HG02642 (cell line): ENCODE measurements at regions not wholly inside any gene's neighbourhood (a gene's known extent, or its start where the extent isn't known, plus 50 kb on each side); places are given as distances from the start of the nearest gene placed in this dataset.

ENCODE experiments used
- ATAC-seq: cut with Tn5 transposase; IDR thresholded peaks from one replicate; pipeline ENCODE4 v1.9.1; 2021; ENCODE audit warnings: mild to moderate bottlenecking; ENCODE audit not compliant: unreplicated experiment, poor library complexity

DNA sequence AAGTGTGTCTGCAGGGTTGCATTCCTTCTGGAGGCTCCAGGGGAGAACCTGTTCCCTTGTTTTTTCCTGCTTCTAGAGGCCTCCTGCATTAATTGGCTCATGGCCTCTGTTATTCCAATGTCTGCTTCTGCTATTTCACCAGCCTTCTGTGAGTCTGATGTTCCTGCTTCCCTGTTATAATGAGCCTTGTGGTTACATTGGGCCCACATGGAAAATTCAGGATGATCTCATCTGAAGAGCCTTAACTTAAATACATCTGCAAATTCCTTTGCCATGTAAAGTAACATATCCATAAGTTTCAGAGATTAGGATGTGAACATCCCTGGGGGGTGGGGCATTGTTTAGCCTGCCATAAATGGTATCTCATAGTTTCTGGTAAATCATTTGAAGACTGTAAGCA is 181.1 kb downstream of the RWDD3 start:
- no peak for ATAC-seq

- no peak for ATAC-seq
Measured at GRCh38 chr1:95426772-95427171, 192.8 kb downstream of the RWDD3 start.

DNA sequence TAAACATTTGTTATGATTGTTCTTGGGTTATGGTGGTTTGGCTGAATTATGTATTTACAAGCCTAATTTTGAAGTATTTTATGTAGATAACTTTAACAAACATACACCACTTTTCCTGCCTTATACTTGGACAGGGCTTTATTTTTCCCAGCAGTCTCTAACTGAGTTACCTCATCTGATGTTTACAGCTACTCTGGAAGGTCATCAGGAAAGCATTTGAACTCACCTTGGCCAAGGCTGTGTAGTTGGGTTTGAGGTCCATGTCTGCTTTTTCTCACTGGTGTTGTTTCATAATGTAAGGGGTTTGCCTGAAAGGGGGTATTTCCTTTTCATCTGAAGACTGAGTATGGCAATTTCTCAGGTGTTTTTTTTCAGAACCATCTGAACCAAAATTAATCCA is 193.5 kb downstream of the RWDD3 start:
- ATAC-seq: no peak

DNA sequence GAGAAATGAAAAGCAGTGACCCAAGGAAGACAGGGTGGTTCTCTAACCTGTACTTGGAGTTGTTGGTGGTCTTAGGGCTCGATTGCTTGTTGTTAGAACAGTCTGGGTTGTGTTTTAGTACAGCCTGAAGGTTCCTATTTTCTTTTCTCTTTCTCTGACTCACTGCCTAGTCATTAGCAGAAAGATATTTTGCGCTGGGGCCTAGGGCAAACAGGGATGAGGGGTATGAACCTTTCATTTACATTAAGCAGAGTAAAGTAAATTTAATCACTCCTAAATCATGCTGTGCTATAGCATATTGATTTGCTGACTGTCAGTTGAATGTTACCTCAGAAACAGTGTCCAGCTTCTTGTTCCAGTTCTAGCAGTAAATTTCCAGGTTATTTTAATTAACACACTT is 197.2 kb downstream of the RWDD3 start:
- no peak for ATAC-seq

GRCh38 chr1:95435611-95436010 is 201.6 kb downstream of the RWDD3 start:
- no peak for ATAC-seq

DNA sequence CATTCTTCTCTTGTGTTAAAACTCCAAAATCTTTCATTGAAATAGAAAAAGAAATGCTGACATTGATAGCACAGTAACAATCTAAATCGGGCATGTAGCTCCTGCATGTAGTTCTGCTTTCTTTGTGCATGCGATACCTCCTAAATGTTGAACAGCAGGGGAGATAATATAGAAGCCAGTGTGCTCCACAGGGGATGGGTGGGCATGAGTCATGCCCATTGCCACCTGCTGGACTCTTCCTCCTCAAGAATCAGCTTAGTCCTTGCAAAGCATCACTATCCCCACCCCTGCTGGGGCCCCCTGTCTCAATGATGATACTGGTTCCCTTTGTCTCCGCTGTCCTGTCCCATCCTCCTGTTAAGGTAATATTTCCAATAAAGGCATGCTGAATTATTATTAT is 203.0 kb downstream of the RWDD3 start:
- no peak for ATAC-seq

DNA sequence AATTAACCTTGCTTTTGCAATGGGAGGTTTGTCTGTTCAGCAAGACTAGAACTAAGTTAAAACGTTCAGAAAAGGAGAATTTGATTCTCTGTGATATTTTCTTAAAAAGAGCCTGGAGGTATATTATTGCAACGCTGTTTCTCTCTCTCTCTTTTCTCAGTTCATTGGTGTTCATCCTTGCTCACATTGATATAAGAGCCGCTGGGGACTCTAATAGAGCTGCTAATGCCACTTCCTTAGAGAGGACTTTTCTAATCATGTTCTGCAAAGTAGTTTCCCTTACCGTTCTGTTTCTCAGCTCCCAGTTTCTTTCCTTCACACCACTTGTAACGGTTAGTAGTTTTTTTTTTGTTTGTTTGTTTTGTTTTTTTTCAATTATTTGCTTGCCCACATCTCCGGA is 203.8 kb downstream of the RWDD3 start:
- no peak for ATAC-seq

DNA sequence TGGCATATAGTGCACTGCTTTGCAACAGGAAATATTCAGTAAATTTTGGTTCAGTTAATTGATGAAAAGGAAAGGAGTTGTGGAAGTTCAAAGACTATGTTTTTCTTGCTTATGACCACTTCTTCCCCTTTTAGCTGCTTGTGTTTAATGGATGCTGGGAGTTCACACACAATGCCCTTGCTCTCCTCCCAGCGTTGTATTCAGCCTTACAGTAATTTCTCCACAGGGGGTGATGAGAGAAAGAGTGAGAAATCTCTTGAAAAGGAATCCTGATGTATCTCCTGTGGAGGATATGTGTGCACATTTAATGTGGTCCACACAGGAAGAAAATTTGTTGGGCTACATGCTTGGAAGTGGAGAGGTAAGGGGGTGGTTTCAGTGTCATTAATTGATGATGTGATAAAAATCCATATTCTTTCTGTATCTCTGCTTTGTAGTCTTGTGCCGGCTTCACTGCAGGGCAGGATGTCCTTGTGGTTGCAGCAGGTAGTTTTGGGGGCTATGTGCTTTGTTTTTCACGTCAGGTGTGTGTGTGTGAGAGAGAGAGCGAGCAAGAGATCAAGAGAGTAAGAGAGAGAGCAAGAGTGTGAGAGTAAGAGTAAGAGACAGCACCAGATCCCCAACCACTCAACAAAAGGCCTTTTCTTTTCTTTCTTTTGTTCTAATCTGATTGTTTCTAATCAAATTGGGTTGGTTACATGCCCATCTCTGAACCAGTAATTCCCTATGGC is 204.4 kb downstream of the RWDD3 start:
- no peak for ATAC-seq

- no peak for ATAC-seq
Measured at GRCh38 chr1:95440511-95440910, 206.5 kb downstream of the RWDD3 start.

DNA sequence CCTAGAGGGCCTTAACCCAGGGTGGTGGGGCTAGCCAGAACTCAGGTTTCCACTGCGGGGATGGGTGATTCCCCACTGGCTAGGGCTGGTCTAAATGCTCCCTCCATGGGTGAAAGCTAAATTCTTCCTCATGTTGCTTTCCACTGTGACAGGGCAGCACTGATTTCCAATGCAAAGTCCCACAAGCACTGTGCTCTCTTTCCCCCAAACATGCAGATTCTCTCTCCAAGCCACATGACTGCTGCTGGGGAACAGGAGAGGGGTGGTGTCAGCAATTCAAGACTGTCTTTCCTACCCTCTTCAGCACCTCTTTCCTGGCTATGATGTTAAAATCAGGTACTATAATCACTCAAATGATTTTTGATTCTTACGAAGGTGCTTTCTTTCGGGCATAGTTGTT is 215.5 kb downstream of the RWDD3 start:
- no peak for ATAC-seq

DNA sequence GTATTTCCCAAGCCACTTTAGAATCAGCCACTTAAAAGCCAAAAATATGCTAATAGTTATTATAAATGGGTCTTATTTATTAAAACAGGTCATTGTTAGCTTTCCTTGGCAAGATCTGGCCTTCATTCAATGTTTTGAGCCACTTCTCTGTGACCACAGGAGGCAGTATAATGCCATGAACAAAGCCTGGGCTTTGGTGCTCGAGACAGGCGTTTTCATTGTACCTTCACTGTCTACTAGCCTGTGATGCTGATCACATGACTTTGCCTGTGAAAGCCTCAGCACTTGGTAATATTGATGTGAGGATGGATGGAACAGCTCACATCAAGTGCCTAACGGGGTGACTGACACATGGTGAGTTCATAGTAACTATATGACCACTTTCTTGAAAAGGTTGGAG is 217.0 kb downstream of the RWDD3 start:
- no peak for ATAC-seq

DNA sequence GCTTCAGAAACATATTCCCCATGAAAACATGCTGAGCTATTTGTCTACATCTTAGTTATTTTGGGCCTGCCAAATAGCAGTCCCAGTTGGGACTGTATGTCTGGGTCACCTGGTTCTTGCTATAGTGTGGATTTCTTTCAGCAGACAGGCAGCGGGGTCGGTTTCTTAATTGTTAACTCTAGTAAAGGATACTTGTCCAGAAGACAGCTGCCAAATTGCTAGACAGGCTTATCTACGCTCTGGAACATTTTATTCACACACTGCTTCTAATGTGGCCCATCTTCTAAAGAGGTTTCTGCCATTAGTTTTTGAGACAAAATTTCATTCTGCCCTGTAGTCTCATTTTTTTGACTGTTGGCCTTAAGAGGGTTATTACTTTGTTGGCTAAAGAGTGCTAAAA is 217.9 kb downstream of the RWDD3 start:
- no peak for ATAC-seq

- no peak for ATAC-seq
Measured at GRCh38 chr1:95453053-95453452, 219.0 kb downstream of the RWDD3 start.

GRCh38 chr1:95467036-95467435 is 233.0 kb downstream of the RWDD3 start:
- ATAC-seq: no peak

GRCh38 chr1:95475686-95476457 is 241.9 kb downstream of the RWDD3 start:
- ATAC-seq: no peak

DNA sequence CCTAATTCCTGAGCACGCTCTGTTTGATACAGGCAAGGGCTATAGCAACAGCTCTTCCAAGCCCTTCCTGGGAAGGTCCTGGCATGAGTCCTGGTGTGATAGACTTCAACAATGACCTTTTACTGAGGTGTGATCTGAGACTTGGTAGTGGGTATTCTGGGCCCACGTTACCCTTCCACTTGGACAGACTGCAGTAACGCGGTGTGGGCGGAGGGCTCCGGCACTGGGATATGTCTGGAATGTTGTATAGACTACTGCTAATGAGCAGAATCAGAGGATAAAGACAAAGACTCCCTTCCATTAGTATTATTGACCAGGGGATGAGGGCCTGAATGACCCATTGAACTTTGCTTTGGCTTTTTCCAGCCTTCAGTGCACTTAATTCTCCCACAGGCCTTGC is 262.3 kb downstream of the RWDD3 start:
- no peak for ATAC-seq

GRCh38 chr1:95496773-95497172 is 262.8 kb downstream of the RWDD3 start:
- ATAC-seq: no peak

DNA sequence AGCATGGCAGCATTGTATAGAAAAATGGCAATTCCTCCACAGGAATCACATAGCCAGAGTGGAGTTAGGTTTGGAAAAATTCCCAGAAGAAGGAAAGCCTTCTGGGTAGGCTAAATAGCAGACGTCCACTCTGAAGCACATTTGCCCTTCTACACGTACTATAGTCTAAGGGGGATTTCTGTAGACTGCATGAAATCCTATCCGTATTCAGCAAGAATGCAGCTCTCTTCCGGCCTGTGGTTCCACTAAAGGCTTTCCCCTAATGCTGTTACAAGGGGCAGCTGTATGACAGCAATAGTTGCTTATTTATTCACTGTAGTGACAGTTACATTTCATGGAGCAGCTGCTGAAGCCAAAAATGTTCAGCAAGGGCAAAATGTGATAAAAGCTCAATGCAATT is 263.6 kb downstream of the RWDD3 start:
- no peak for ATAC-seq

GRCh38 chr1:95503278-95504030 is 269.4 kb downstream of the RWDD3 start:
- ATAC-seq: no peak

DNA sequence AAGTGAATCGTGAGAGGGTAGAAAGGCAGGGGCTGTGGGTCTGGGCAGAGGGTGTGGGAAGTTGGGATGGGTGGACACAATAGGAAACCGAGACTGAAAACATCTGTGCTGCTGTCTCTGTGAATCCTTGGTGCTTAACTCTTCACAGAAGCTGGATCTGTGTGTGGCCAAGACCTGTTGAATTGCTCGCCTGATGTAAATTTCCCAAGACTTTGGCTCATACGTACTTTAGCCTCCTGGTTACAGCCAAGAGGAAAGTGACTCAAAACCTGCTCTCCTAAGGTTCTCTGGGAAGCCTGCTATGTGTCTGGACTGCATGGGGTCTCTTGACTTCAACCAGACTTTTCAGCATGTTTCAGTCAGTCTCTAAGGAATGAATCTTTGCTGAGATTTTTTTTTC is 270.3 kb downstream of the RWDD3 start:
- ATAC-seq: no peak

GRCh38 chr1:95506736-95507414 is 272.9 kb downstream of the RWDD3 start:
- ATAC-seq: no peak
